Adrenal gland (tissue), 9 donors: ENCODE measurements at regions not wholly inside any gene's neighbourhood (a gene's known extent, or its start where the extent isn't known, plus 50 kb on each side); places are given as distances from the start of the nearest gene placed in this dataset.

ENCODE experiments used
- DNase-seq, 7 donors: peaks; one replicate each; pipeline ENCODE4 v3.0.0-alpha.2; 2019 to 2020
- H3K27ac ChIP-seq, 5 donors: fragments of 200-600 bp; sonication (generic) in 4 of 5; 1 replicate in 3 of 5; 2 replicates in 2 of 5; pipeline versions ENCODE4 v1.5.1 to v1.8.0; 2016 to 2020; ENCODE audit warnings: mild to moderate bottlenecking in 1 of 5
- H3K27me3 ChIP-seq: fragments of 200-600 bp; 2 replicates; pipeline ENCODE4 v1.8.0; 2021
- H3K36me3 ChIP-seq, 2 donors: fragments of 200-600 bp; replicated peaks in 1 of 2; 1 replicate in 1 of 2; 2 replicates in 1 of 2; pipeline versions ENCODE4 v1.5.1 to v1.8.0; 2018 to 2022
- H3K4me1 ChIP-seq, 2 donors: fragments of 200-600 bp; replicated peaks in 1 of 2; 1 replicate in 1 of 2; 2 replicates in 1 of 2; pipeline versions ENCODE4 v1.5.1 to v1.8.0; 2018 to 2021
- H3K4me3 ChIP-seq, 4 donors: fragments of 200-600 bp; sonication (generic) in 3 of 4; one replicate each; pipeline ENCODE4 v1.5.1; 2016 to 2018
- H3K9me3 ChIP-seq, 3 donors: fragments of 200-600 bp; sonication (generic) in 1 of 3; replicated peaks in 1 of 3; 1 replicate in 2 of 3; 2 replicates in 1 of 3; pipeline versions ENCODE4 v1.5.1 to v1.8.0; 2016 to 2021
- POLR2A ChIP-seq, 2 donors: fragments of 450-650 bp; IDR thresholded peaks; one replicate each; pipeline ENCODE4 v1.6.1; 2017; ENCODE audit warnings: antibody characterized with exemption in 2 of 2, mild to moderate bottlenecking in 2 of 2, moderate library complexity in 1 of 2
- WGBS, 4 donors: extraction: QIAGEN DNeasy Blood & Tissue Kit in 2 of 4; methylation state at CpG; one replicate each; pipeline versions ENCODE4 v1.1.5 to v1.1.7; 2013 to 2017; 5-methylcytosine and 5-hydroxymethylcytosine counted together
- intact Hi-C, 2 donors: fragments of 100-400 bp; cut with DNase I; formaldehyde crosslinking; loops; one replicate each; pipeline versions ENCODE4 v1.14.1 to v1.15.0; 2022 to 2023
- TF ChIP-seq, protein P1 (sequence below), 6 experiments: fragments of 450-650 bp in 4 of 6; fragments of 200-600 bp in 2 of 6; sonication (generic) in 1 of 6; IDR thresholded peaks; 1 replicate in 5 of 6; 2 replicates in 1 of 6; pipeline versions ENCODE4 v1.5.1 to v1.8.0; 2016 to 2021; ENCODE audit warnings: antibody characterized with exemption in 6 of 6, mild to moderate bottlenecking in 2 of 6, moderate library complexity in 1 of 6
- donor health status: healthy with polysubstance abuse.
- donor health status: Bipolar disorder and iron deficiency.
- donor health status: DM: yes; HTN: yes; CAD: no.
- donor health status: DM: no; HTN: no; CAD: no.
- donor health status: DM: no; HTN: no; CAD: no.

DNA sequence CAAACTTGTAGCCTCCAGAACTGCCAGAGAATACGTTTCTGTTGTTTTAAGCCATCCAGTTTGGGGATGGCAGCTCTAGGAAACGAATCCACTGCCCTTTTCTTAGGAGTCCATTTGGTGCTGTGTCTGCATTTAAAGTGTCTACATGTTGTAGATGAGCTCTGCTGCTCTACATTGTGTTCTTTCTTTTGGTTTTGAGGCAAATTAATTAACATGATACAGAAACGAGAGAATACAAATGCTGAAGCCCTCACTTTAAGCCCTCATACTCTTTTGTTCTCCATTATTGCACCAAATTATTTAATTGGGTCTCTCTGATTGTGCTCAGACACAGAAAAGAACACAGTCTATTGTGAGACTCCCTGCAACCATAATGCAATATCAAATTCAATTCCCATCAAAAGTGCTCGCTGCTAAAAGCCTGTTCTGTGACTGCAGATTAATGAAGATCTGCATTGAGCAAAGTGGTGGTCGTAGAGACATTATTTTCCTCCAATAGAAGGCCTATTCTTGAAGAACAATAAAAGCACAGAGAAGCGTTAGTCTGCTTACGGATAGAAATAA, 166.3 kb upstream of the SOX21 start:
- DNase-seq = no peak
- Histone ChIP-seq H3K9me3 (no peaks in the 10 kb centered on the region), H3K36me3 (no peaks in the 10 kb centered on the region), H3K27me3 (no peaks in the 10 kb centered on the region), H3K4me3 (no peak overlapping the region), H3K27ac (no peak overlapping the region), H3K4me1 (no peaks in the 10 kb centered on the region)
- 61 to 72% (median 66%) methylated on average over 7 of the region's 7 CpGs for WGBS, 4 donors
- no peak for TF ChIP-seq POLR2A (IDR thresholded peaks at IDR 0.05)
- TF ChIP-seq, protein P1, sequence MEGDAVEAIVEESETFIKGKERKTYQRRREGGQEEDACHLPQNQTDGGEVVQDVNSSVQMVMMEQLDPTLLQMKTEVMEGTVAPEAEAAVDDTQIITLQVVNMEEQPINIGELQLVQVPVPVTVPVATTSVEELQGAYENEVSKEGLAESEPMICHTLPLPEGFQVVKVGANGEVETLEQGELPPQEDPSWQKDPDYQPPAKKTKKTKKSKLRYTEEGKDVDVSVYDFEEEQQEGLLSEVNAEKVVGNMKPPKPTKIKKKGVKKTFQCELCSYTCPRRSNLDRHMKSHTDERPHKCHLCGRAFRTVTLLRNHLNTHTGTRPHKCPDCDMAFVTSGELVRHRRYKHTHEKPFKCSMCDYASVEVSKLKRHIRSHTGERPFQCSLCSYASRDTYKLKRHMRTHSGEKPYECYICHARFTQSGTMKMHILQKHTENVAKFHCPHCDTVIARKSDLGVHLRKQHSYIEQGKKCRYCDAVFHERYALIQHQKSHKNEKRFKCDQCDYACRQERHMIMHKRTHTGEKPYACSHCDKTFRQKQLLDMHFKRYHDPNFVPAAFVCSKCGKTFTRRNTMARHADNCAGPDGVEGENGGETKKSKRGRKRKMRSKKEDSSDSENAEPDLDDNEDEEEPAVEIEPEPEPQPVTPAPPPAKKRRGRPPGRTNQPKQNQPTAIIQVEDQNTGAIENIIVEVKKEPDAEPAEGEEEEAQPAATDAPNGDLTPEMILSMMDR (IDR thresholded peaks at IDR 0.05) = no peak
- intact Hi-C loops = no loop called here

DNA sequence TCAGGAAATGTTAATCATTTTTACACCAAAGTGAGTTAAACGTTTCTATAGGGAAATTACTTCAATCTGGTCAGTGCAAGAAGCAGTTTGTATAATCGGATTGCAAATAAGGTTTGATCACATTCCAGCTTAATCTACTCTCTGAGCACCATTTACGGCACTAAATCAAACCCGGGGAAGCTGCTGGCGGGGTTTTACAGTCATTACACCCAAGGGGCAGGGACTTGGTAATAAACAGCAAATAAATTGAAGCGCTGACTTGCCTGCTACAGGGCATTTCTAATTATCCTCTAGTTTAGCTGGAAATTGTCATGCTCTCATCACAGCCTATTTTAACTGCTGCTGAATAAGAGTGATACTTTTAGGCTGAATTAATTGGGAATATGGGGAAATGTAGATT, 152.1 kb upstream of the SOX21 start:
- Histone ChIP-seq H3K4me1 (peaks cover 0 to 14% of the 10 kb centered on the region in 2 donors), H3K27me3 (no peaks in the 10 kb centered on the region), H3K36me3 (no peaks in the 10 kb centered on the region), H3K27ac (no peak overlapping the region), H3K4me3 (no peak overlapping the region), H3K9me3 (no peaks in the 10 kb centered on the region)
- intact Hi-C loops = no loop called here
- 36 to 54% (median 42%) methylated on average over 6 of the region's 6 CpGs for WGBS, 4 donors
- TF ChIP-seq, protein P1 (IDR thresholded peaks at IDR 0.05) = no peak
- no peak for TF ChIP-seq POLR2A (IDR thresholded peaks at IDR 0.05)
- DNase-seq = no peak

DNA sequence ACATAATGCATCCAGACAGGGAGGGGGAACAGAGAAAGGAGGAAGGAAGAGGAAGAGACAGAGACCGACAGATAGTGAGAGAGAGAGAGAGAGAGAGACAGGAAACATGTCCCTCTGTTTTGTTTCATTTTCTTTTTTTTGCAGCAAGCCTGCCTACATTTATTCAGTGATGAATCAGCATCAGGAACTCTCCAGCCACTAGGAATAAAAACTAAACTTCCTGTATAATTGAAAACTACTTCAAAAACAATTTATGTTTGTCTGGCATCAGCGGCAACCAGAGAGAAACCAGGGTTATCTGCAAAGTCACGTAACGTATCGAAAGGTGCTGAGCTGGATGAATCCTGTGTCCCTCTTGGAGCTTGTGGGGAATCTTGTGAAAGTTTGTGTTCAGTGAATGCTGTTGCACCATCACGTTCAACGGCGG, 148.6 kb upstream of the SOX21 start:
- 21 to 43% (median 26%) methylated on average over 8 of the region's 8 CpGs for WGBS, 4 donors
- H3K27ac ChIP-seq = peak overlapping the region in 2 of 5 donors; percentile 32 to 63
- peaks cover 0 to 20% of the 10 kb centered on the region in 2 donors for H3K4me1 ChIP-seq
- intact Hi-C loops = no loop called here
- H3K27me3 ChIP-seq = no peaks in the 10 kb centered on the region
- peak overlapping the region in 2 of 4 donors; percentile 6 to 48 for H3K4me3 ChIP-seq
- no peaks in the 10 kb centered on the region for H3K9me3 ChIP-seq
- H3K36me3 ChIP-seq = no peaks in the 10 kb centered on the region
- DNase-seq = peak in 5 of 7 donors; percentile 20 to 55 (median 26)
- TF ChIP-seq, protein P1 (IDR thresholded peaks at IDR 0.05) = no peak
- no peak for TF ChIP-seq POLR2A (IDR thresholded peaks at IDR 0.05)

DNA sequence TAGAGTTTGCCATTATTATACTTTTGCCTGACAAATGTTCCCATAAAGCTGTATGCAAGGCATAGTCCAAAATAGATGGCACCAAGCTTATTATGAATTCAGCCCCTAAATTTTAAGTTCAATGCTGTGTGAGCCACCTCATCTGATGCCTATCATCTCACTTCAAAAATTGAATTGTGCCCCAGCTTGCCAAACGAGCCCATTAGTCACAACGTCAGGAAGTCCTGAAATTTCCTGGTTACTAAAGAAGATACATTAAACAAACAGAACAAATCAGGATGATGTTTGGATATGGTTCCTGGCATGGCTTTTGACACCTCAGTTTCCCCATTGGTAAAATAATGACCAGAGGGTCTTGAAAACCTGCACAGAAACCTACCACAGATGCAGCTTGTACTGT, 147.5 kb upstream of the SOX21 start:
- Histone ChIP-seq H3K4me3 (no peak overlapping the region), H3K9me3 (no peaks in the 10 kb centered on the region), H3K27me3 (no peaks in the 10 kb centered on the region), H3K4me1 (peaks cover 0 to 20% of the 10 kb centered on the region in 2 donors), H3K27ac (peak overlapping the region in 3 of 5 donors; percentile 20 to 62 (median 45)), H3K36me3 (no peaks in the 10 kb centered on the region)
- WGBS, 4 donors = 63 to 78% (median 70%) methylated on average over 2 of the region's 2 CpGs
- TF ChIP-seq, protein P1 (IDR thresholded peaks at IDR 0.05) = no peak
- TF ChIP-seq POLR2A (IDR thresholded peaks at IDR 0.05) = no peak
- DNase-seq = no peak
- intact Hi-C loops = no loop called here
